ENCODE measurements at regions not wholly inside any gene's neighbourhood (a gene's known extent, or its start where the extent isn't known, plus 50 kb on each side); places are given as distances from the start of the nearest gene placed in this dataset.

DNA sequence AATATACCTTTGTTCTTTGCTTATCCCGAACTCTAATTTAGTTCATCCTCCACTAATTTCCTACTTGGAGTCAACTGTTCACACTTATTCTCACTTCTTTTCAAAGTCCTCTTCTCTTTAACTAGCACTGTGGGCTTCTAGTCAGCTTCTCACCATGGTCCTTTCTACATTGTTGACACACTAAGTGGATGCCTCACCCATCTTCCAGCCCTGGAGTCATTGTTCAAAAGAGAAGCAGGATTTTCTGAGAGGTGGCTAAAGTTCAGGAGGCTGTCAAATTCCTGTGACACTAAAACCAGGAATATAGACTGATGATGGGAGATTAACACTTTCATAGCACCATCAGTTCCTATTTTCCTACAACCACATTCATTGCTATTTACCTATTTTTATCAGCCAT, 99.3 kb downstream of the PHLDA1 start (continued):
- TF ChIP-seq KDM5B (IDR thresholded peaks at IDR 0.05; ENCODE audit: insufficient replicate concordance, low read depth, low read length) (no peak), BDP1 (IDR thresholded peaks at IDR 0.05; ENCODE audit: insufficient read depth, insufficient read length) (no peak), ZNF785 (CRISPR knock-in tag; IDR thresholded peaks at IDR 0.05) (no peak), MYBL2 (IDR thresholded peaks at IDR 0.05; ENCODE audit: low read depth) (no peak), MYBL2 (CRISPR knock-in tag; IDR thresholded peaks at IDR 0.05; ENCODE audit: borderline replicate concordance) (no peak)
- TF ChIP-seq, protein P1, sequence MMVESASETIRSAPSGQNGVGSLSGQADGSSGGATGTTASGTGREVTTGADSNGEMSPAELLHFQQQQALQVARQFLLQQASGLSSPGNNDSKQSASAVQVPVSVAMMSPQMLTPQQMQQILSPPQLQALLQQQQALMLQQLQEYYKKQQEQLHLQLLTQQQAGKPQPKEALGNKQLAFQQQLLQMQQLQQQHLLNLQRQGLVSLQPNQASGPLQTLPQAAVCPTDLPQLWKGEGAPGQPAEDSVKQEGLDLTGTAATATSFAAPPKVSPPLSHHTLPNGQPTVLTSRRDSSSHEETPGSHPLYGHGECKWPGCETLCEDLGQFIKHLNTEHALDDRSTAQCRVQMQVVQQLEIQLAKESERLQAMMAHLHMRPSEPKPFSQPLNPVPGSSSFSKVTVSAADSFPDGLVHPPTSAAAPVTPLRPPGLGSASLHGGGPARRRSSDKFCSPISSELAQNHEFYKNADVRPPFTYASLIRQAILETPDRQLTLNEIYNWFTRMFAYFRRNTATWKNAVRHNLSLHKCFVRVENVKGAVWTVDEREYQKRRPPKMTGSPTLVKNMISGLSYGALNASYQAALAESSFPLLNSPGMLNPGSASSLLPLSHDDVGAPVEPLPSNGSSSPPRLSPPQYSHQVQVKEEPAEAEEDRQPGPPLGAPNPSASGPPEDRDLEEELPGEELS (CRISPR knock-in tag; IDR thresholded peaks at IDR 0.05; ENCODE audit: borderline replicate concordance) = no peak
- TF ChIP-seq, protein P2, sequence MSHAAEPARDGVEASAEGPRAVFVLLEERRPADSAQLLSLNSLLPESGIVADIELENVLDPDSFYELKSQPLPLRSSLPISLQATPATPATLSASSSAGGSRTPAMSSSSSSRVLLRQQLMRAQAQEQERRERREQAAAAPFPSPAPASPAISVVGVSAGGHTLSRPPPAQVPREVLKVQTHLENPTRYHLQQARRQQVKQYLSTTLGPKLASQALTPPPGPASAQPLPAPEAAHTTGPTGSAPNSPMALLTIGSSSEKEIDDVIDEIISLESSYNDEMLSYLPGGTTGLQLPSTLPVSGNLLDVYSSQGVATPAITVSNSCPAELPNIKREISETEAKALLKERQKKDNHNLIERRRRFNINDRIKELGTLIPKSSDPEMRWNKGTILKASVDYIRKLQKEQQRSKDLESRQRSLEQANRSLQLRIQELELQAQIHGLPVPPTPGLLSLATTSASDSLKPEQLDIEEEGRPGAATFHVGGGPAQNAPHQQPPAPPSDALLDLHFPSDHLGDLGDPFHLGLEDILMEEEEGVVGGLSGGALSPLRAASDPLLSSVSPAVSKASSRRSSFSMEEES (CRISPR knock-in tag; IDR thresholded peaks at IDR 0.05) = no peak
